DND-41 (cell line): ENCODE measurements at regions not wholly inside any gene's neighbourhood (a gene's known extent, or its start where the extent isn't known, plus 50 kb on each side); places are given as distances from the start of the nearest gene placed in this dataset.

ENCODE experiments used
- ATAC-seq: fragments of 200-7000 bp; cut with Tn5 transposase; 3 replicates; pipeline ENCODE4 v1.9.1; 2021; ENCODE audit warnings: low read depth; ENCODE audit not compliant: insufficient read depth
- DNase-seq: peaks from one replicate; pipeline ENCODE4 v3.0.0-alpha.2; 2020
- H2AFZ ChIP-seq: 2 replicates; pipeline ENCODE4 v1.6.0; 2012; ENCODE audit warnings: low read depth, low read length
- H3K27ac ChIP-seq: 2 replicates; pipeline ENCODE4 v1.5.1; 2012; ENCODE audit warnings: low read length, inconsistent platforms
- H3K27me3 ChIP-seq: fragments of 200-600 bp; sonication (generic); 2 replicates; pipeline ENCODE4 v1.6.0; 2012; ENCODE audit warnings: low read length, mild to moderate bottlenecking, inconsistent platforms; ENCODE audit not compliant: insufficient read depth, poor library complexity
- H3K36me3 ChIP-seq: 2 replicates; pipeline ENCODE4 v1.5.1; 2012; ENCODE audit warnings: low read length, inconsistent platforms; ENCODE audit not compliant: insufficient read depth
- H3K4me1 ChIP-seq: 2 replicates; pipeline ENCODE4 v1.5.1; 2012; ENCODE audit warnings: mild to moderate bottlenecking, low read length; ENCODE audit not compliant: insufficient read depth
- H3K4me2 ChIP-seq: 2 replicates; pipeline ENCODE4 v1.6.0; 2012; ENCODE audit warnings: mild to moderate bottlenecking, moderate library complexity, low read length, inconsistent platforms; ENCODE audit not compliant: insufficient read depth
- H3K4me3 ChIP-seq, 2 experiments: fragments of 200-600 bp in 1 of 2; shearing (Covaris generic) in 1 of 2; 2 replicates each; pipeline ENCODE4 v1.5.1; 2012 to 2016; ENCODE audit warnings: inconsistent platforms in 2 of 2, low read length in 2 of 2, mild to moderate bottlenecking in 2 of 2, low read depth in 1 of 2, moderate library complexity in 1 of 2
- H3K79me2 ChIP-seq: 2 replicates; pipeline ENCODE4 v1.6.0; 2012; ENCODE audit warnings: low read length, inconsistent platforms; ENCODE audit not compliant: insufficient read depth
- H3K9ac ChIP-seq: 2 replicates; pipeline ENCODE4 v1.6.0; 2012; ENCODE audit warnings: low read depth, mild to moderate bottlenecking, inconsistent platforms, low read length, moderate library complexity
- H3K9me3 ChIP-seq: 2 replicates; pipeline ENCODE4 v1.5.1; 2012; ENCODE audit warnings: low read length, moderate library complexity, mild to moderate bottlenecking, inconsistent platforms; ENCODE audit not compliant: insufficient read depth, severe bottlenecking
- H4K20me1 ChIP-seq: 2 replicates; pipeline ENCODE4 v1.6.0; 2012; ENCODE audit warnings: low read length; ENCODE audit not compliant: insufficient read depth
- EZH2 ChIP-seq: IDR thresholded peaks from 3 replicates; pipeline ENCODE4 v1.6.1; 2012; ENCODE audit warnings: borderline replicate concordance, low read depth, mild to moderate bottlenecking, moderate library complexity, low read length, inconsistent platforms; ENCODE audit not compliant: severe bottlenecking
- TF ChIP-seq, protein P1 (sequence below): IDR thresholded peaks from 2 replicates; pipeline ENCODE4 v1.5.1; 2012; ENCODE audit warnings: borderline replicate concordance, low read length, moderate library complexity, mild to moderate bottlenecking; ENCODE audit not compliant: poor library complexity, severe bottlenecking; ENCODE audit errors: extremely low read depth

DNA sequence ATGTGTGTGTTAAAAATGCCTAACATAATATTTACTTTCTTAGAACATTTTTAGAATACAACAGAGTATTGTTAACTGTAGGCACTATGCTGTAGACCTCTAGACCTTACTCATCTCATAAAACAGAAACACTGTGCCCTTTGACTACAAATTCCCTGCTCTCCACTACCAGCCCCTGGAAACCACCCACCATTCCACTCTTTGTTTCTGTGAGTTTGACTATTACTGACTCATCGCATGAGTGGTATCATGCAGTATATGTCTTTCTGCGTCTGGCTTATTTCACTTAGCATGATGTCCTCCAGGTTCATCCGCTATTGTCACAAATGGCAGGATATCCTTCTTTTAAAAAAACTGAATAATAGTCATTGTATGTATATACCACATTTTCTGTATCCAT, 216.7 kb upstream of the CFAP20DC start:
- TF ChIP-seq, protein P1, sequence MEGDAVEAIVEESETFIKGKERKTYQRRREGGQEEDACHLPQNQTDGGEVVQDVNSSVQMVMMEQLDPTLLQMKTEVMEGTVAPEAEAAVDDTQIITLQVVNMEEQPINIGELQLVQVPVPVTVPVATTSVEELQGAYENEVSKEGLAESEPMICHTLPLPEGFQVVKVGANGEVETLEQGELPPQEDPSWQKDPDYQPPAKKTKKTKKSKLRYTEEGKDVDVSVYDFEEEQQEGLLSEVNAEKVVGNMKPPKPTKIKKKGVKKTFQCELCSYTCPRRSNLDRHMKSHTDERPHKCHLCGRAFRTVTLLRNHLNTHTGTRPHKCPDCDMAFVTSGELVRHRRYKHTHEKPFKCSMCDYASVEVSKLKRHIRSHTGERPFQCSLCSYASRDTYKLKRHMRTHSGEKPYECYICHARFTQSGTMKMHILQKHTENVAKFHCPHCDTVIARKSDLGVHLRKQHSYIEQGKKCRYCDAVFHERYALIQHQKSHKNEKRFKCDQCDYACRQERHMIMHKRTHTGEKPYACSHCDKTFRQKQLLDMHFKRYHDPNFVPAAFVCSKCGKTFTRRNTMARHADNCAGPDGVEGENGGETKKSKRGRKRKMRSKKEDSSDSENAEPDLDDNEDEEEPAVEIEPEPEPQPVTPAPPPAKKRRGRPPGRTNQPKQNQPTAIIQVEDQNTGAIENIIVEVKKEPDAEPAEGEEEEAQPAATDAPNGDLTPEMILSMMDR = no peak
- no peak for TF ChIP-seq EZH2
- no peak overlapping the region for H3K9ac ChIP-seq
- H3K9me3 ChIP-seq = no peaks in the 10 kb centered on the region
- H3K79me2 ChIP-seq = no peaks in the 10 kb centered on the region
- H4K20me1 ChIP-seq = no peaks in the 10 kb centered on the region
- DNase-seq (no peak), ATAC-seq (no peak)
- no peak overlapping the region for H3K4me3 ChIP-seq
- no peak overlapping the region for H2AFZ ChIP-seq
- H3K4me1 ChIP-seq = peaks cover 8% of the 10 kb centered on the region; the same call in 1 of the 2 replicates
- H3K36me3 ChIP-seq = no peaks in the 10 kb centered on the region
- no peak overlapping the region for H3K27ac ChIP-seq
- no peaks in the 10 kb centered on the region for H3K27me3 ChIP-seq
- H3K4me2 ChIP-seq = no peak overlapping the region

DNA sequence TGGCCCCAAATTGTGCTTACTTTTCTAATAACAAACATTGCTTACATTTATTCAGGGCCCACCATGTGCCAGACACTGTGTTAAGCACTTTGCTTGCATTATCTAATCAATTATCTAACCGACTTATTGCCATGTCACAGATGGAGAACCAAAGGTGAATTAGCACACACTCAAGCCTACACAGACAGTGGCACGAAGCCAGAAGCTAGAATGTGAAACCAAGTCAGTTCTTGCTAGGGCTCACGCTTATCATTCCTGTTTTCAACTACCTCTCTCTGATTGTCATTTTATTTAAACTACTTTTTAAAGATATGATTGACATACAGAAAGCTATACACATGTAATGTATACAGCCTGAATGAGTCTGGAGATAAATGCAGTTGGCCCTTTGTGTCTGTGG, 215.7 kb upstream of the CFAP20DC start:
- TF ChIP-seq EZH2 = no peak
- no peak for DNase-seq
- H4K20me1 ChIP-seq = no peaks in the 10 kb centered on the region
- no peaks in the 10 kb centered on the region for H3K79me2 ChIP-seq
- H3K9me3 ChIP-seq = no peaks in the 10 kb centered on the region
- ATAC-seq = 0 out of 3 replicates have a peak, but pooled peaks have one; percentile 19
- H2AFZ ChIP-seq = no peak overlapping the region
- no peaks in the 10 kb centered on the region for H3K27me3 ChIP-seq
- no peak overlapping the region for H3K4me3 ChIP-seq
- no peak overlapping the region for H3K9ac ChIP-seq
- no peak overlapping the region for H3K27ac ChIP-seq
- H3K4me2 ChIP-seq = no peak overlapping the region
- no peaks in the 10 kb centered on the region for H3K36me3 ChIP-seq
- H3K4me1 ChIP-seq = peaks cover 8% of the 10 kb centered on the region; the same call in 1 of the 2 replicates

DNA sequence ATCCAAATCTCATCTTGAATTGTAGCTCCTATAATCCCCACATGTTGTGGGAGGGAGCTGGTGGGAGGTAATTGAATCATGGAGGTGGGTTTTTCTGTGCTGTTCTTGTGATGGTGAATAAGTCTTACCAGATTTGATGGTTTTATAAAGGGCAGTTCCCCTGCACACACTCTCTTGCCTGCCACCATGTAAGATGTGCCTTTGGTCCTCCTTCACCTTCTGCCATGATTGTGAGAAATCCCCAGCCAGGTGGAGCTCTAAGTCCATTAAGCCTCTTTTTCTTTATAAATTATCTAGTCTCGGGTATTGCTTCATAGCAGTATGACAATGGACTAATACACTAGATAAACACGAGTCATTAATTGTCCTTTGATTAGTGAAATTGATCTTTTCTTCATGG, 214.5 kb upstream of the CFAP20DC start:
- no peaks in the 10 kb centered on the region for H3K79me2 ChIP-seq
- H3K27me3 ChIP-seq = no peaks in the 10 kb centered on the region
- no peak overlapping the region for H3K27ac ChIP-seq
- H3K9me3 ChIP-seq = no peaks in the 10 kb centered on the region
- TF ChIP-seq, protein P1 = no peak
- TF ChIP-seq EZH2 = no peak
- ATAC-seq (no peak), DNase-seq (no peak)
- no peaks in the 10 kb centered on the region for H4K20me1 ChIP-seq
- no peak overlapping the region for H3K9ac ChIP-seq
- no peak overlapping the region for H3K4me2 ChIP-seq
- H3K4me3 ChIP-seq = no peak overlapping the region
- H3K36me3 ChIP-seq = no peaks in the 10 kb centered on the region
- peaks cover 8% of the 10 kb centered on the region; the same call in 1 of the 2 replicates for H3K4me1 ChIP-seq
- H2AFZ ChIP-seq = no peak overlapping the region

DNA sequence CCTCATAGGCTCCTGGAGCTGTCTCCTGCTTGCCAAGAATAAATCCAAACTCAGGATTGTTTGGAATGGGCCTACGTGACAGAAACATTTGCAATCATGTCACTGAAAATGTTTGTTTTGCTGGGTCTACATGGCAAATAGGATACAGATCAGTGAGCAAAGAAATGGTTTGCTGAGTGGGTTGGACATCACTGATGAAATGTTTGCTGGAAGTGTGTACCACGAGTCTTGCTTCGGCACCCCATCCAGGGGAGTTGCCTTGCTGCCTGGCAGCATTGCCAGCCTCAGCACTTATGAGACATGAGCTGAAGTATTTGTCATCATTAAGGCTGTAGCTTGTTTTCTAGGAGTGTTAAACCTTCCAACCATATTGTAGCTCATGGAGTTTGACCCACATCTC, 213.3 kb upstream of the CFAP20DC start:
- no peaks in the 10 kb centered on the region for H3K9me3 ChIP-seq
- H3K9ac ChIP-seq = no peak overlapping the region
- no peaks in the 10 kb centered on the region for H3K27me3 ChIP-seq
- no peak for DNase-seq
- H3K4me3 ChIP-seq = no peak overlapping the region
- H3K27ac ChIP-seq = no peak overlapping the region
- no peak overlapping the region for H2AFZ ChIP-seq
- peaks cover 8% of the 10 kb centered on the region; the same call in 1 of the 2 replicates for H3K4me1 ChIP-seq
- no peaks in the 10 kb centered on the region for H4K20me1 ChIP-seq
- H3K36me3 ChIP-seq = no peaks in the 10 kb centered on the region
- no peaks in the 10 kb centered on the region for H3K79me2 ChIP-seq
- no peak for TF ChIP-seq EZH2
- TF ChIP-seq, protein P1 = no peak
- no peak for ATAC-seq
- H3K4me2 ChIP-seq = no peak overlapping the region
